ENCODE measurements at regions not wholly inside any gene's neighbourhood (a gene's known extent, or its start where the extent isn't known, plus 50 kb on each side); places are given as distances from the start of the nearest gene placed in this dataset.

- TF ChIP-seq ZNF274 (IDR thresholded peaks at IDR 0.05; ENCODE audit: low read depth, low read length) (no peak), POLR2A (IDR thresholded peaks at IDR 0.05; ENCODE audit: borderline replicate concordance, extremely low read depth, insufficient read depth, insufficient read length) (no peak), JUND (IDR thresholded peaks at IDR 0.05) (no peak), CTCF (IDR thresholded peaks at IDR 0.05 in 2 of 3, conservative IDR thresholded peaks at IDR 0.05 in 1 of 3; ENCODE audit: borderline replicate concordance in 1 of 3, insufficient read depth in 1 of 3, low read depth in 2 of 3, low read length in 2 of 3) (no peak), EZH2 (IDR thresholded peaks at IDR 0.05) (no peak), RAD21 (IDR thresholded peaks at IDR 0.05; ENCODE audit: low read depth) (no peak), SIN3A (IDR thresholded peaks at IDR 0.05; ENCODE audit: low read depth) (no peak), EZH2phosphoT487 (IDR thresholded peaks at IDR 0.05; ENCODE audit: borderline replicate concordance) (no peak), SP1 (IDR thresholded peaks at IDR 0.05; ENCODE audit: low read depth) (no peak), POLR2AphosphoS5 (IDR thresholded peaks at IDR 0.05; ENCODE audit: low read depth, low read length) (no peak), FOSL1 (IDR thresholded peaks at IDR 0.05; ENCODE audit: low read depth) (peak; percentile 29; the same call in 1 of the 2 replicates), YY1 (IDR thresholded peaks at IDR 0.05; ENCODE audit: extremely low read depth, insufficient replicate concordance, low read depth, low read length) (no peak)
- TF ChIP-seq, protein P1, sequence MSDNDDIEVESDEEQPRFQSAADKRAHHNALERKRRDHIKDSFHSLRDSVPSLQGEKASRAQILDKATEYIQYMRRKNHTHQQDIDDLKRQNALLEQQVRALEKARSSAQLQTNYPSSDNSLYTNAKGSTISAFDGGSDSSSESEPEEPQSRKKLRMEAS (IDR thresholded peaks at IDR 0.05): no peak
- TF ChIP-seq, protein P2, sequence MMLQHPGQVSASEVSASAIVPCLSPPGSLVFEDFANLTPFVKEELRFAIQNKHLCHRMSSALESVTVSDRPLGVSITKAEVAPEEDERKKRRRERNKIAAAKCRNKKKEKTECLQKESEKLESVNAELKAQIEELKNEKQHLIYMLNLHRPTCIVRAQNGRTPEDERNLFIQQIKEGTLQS (IDR thresholded peaks at IDR 0.05): no peak
These were observed 132.3 kb upstream of the BMPER start for GRCh38 chr7:33773053-33773452.

Measured in HCT116 (cell line).